ENCODE measurements at regions not wholly inside any gene's neighbourhood (a gene's known extent, or its start where the extent isn't known, plus 50 kb on each side); places are given as distances from the start of the nearest gene placed in this dataset.

- 25% methylated on average over 12 of the region's 12 CpGs for WGBS (ENCODE audit: low lambda C conversion rate)
These were observed 163.0 kb downstream of the BRMS1L start for GRCh38 chr14:35988972-35989690.

GRCh38 chr14:35988550-35988949, 162.4 kb downstream of the BRMS1L start:
- no peaks in the 10 kb centered on the region for H4K20me1 ChIP-seq (ENCODE audit: insufficient read depth)
- DNase-seq, result no peak
- ChIA-PET POLR2A (no interaction called here), CTCF (no interaction called here)
- TF ChIP-seq GABPA (IDR thresholded peaks at IDR 0.05; ENCODE audit: low read depth), result no peak
- TF ChIP-seq TEAD4 (IDR thresholded peaks at IDR 0.05; ENCODE audit: borderline replicate concordance, insufficient read depth), result no peak
- no peak for TF ChIP-seq USF2 (IDR thresholded peaks at IDR 0.05; ENCODE audit: borderline replicate concordance, low read depth, low read length)
- TF ChIP-seq RFX5 (IDR thresholded peaks at IDR 0.05; ENCODE audit: low read length), result no peak
- no peak for TF ChIP-seq MXI1 (IDR thresholded peaks at IDR 0.05; ENCODE audit: low read depth, low read length)
- TF ChIP-seq RCOR1 (IDR thresholded peaks at IDR 0.05; ENCODE audit: low read length), result no peak
- no peak overlapping the region for H3K4me2 ChIP-seq
- H2AFZ ChIP-seq (ENCODE audit: low read depth), result no peak overlapping the region
- no peaks in the 10 kb centered on the region for H3K79me2 ChIP-seq (ENCODE audit: insufficient read depth)
- H3K4me3 ChIP-seq (ENCODE audit: low read depth in 2 of 2, low read length in 1 of 2), result no peak overlapping the region
- no peaks in the 10 kb centered on the region for H3F3A ChIP-seq (replicated peaks; ENCODE audit: insufficient read depth)
- H3K9me2 ChIP-seq, result no peaks in the 10 kb centered on the region
- WGBS (ENCODE audit: low lambda C conversion rate), result 43% methylated on average over 7 of the region's 7 CpGs
- H3K9me3 ChIP-seq, result no peaks in the 10 kb centered on the region
- no peaks in the 10 kb centered on the region for H3K36me3 ChIP-seq (replicated peaks in 1 of 2; ENCODE audit: control insufficient read depth in 1 of 2, insufficient read depth in 2 of 2, low read length in 1 of 2)
- no peak overlapping the region for H3K27ac ChIP-seq (ENCODE audit: low read depth in 2 of 2, low read length in 1 of 2)
- H3K4me1 ChIP-seq (ENCODE audit: control insufficient read depth in 1 of 2, insufficient read depth in 2 of 2, low read depth in 1 of 2, low read length in 1 of 2), result no peaks in the 10 kb centered on the region; a peak in 1 of 4 replicates
- H3K9ac ChIP-seq, result no peak overlapping the region
- peaks cover 4% of the 10 kb centered on the region; the same call in 1 of the 2 replicates for H3K27me3 ChIP-seq (ENCODE audit: insufficient read depth)

More at GRCh38 chr14:35988972-35989690, 163.0 kb downstream of the BRMS1L start:
- no peak overlapping the region for H2AFZ ChIP-seq (ENCODE audit: low read depth)
- H3F3A ChIP-seq (replicated peaks; ENCODE audit: insufficient read depth), result no peaks in the 10 kb centered on the region
- no peaks in the 10 kb centered on the region for H3K79me2 ChIP-seq (ENCODE audit: insufficient read depth)
- H3K9me3 ChIP-seq, result no peaks in the 10 kb centered on the region
- no peak overlapping the region for H3K9ac ChIP-seq
- no peaks in the 10 kb centered on the region for H4K20me1 ChIP-seq (ENCODE audit: insufficient read depth)
- H3K4me2 ChIP-seq, result no peak overlapping the region
- H3K36me3 ChIP-seq (replicated peaks in 1 of 2; ENCODE audit: control insufficient read depth in 1 of 2, insufficient read depth in 2 of 2, low read length in 1 of 2), result no peaks in the 10 kb centered on the region
- H3K27me3 ChIP-seq (ENCODE audit: insufficient read depth), result peaks cover 10% of the 10 kb centered on the region; the same call in 1 of the 2 replicates
- DNase-seq, result no peak
- H3K27ac ChIP-seq (ENCODE audit: low read depth in 2 of 2, low read length in 1 of 2), result no peak overlapping the region
- no peaks in the 10 kb centered on the region for H3K9me2 ChIP-seq
- no peak for TF ChIP-seq JUND (IDR thresholded peaks at IDR 0.05)
- TF ChIP-seq YY1 (IDR thresholded peaks at IDR 0.05; ENCODE audit: low read depth), result no peak
- TF ChIP-seq USF2 (IDR thresholded peaks at IDR 0.05; ENCODE audit: borderline replicate concordance, low read depth, low read length), result no peak
- TF ChIP-seq RAD21 (IDR thresholded peaks at IDR 0.05; ENCODE audit: low read length), result no peak
- no peak for TF ChIP-seq FOXM1 (IDR thresholded peaks at IDR 0.05; ENCODE audit: low read depth)
- no peak for TF ChIP-seq ELF1 (IDR thresholded peaks at IDR 0.05)
- TF ChIP-seq REST (IDR thresholded peaks at IDR 0.05; ENCODE audit: low read depth, low read length), result no peak
- no peak for TF ChIP-seq FOSL2 (IDR thresholded peaks at IDR 0.05; ENCODE audit: borderline replicate concordance, low read depth)
- no peak for TF ChIP-seq POLR2AphosphoS5 (IDR thresholded peaks at IDR 0.05; ENCODE audit: low read depth, low read length)
- H3K4me1 ChIP-seq (ENCODE audit: control insufficient read depth in 1 of 2, insufficient read depth in 2 of 2, low read depth in 1 of 2, low read length in 1 of 2), result no peaks in the 10 kb centered on the region; a peak in 1 of 4 replicates
- CTCF ChIA-PET, result no interaction called here
- POLR2A ChIA-PET, result no interaction called here
- no peak overlapping the region for H3K4me3 ChIP-seq (ENCODE audit: low read depth in 2 of 2, low read length in 1 of 2)
